Osteocyte (in vitro differentiated cells): ENCODE measurements at regions not wholly inside any gene's neighbourhood (a gene's known extent, or its start where the extent isn't known, plus 50 kb on each side); places are given as distances from the start of the nearest gene placed in this dataset.

Experiments
- DNase-seq: peaks from one replicate; pipeline ENCODE4 v3.0.0; 2021; ENCODE audit warnings: mixed read lengths; ENCODE audit not compliant: unreplicated experiment; ENCODE audit errors: extremely low spot score
- H3K27ac Mint-ChIP-seq: one replicate; pipeline ENCODE4 v1.8.0; 2021; ENCODE audit warnings: mild to moderate bottlenecking, mixed read lengths; ENCODE audit not compliant: unreplicated experiment
- H3K27me3 Mint-ChIP-seq: one replicate; pipeline ENCODE4 v1.8.0; 2021; ENCODE audit warnings: mixed read lengths; ENCODE audit not compliant: unreplicated experiment
- H3K36me3 Mint-ChIP-seq: one replicate; pipeline ENCODE4 v1.8.0; 2021; ENCODE audit warnings: mixed read lengths; ENCODE audit not compliant: unreplicated experiment
- H3K4me1 Mint-ChIP-seq: one replicate; pipeline ENCODE4 v1.8.0; 2021; ENCODE audit warnings: mixed read lengths; ENCODE audit not compliant: unreplicated experiment
- H3K4me3 Mint-ChIP-seq: one replicate; pipeline ENCODE4 v1.8.0; 2021; ENCODE audit warnings: mild to moderate bottlenecking, moderate library complexity, mixed read lengths; ENCODE audit not compliant: unreplicated experiment
- H3K9me3 Mint-ChIP-seq: one replicate; pipeline ENCODE4 v1.8.0; 2021; ENCODE audit warnings: mixed read lengths; ENCODE audit not compliant: unreplicated experiment
- CTCF ChIP-seq: fragments of 200-600 bp; sonication (generic); IDR thresholded peaks from 2 replicates; pipeline ENCODE4 v1.5.0; 2021; ENCODE audit warnings: antibody characterized with exemption, mild to moderate bottlenecking, moderate library complexity

GRCh38 chr18:71986351-71987050 lies 557.6 kb downstream of the CBLN2 start:
- peaks cover 20% of the 10 kb centered on the region for H3K9me3 Mint-ChIP-seq
- TF ChIP-seq CTCF, result no peak
- no peak for DNase-seq
- H3K36me3 Mint-ChIP-seq, result no peaks in the 10 kb centered on the region
- no peak overlapping the region for H3K4me3 Mint-ChIP-seq
- H3K27me3 Mint-ChIP-seq, result no peaks in the 10 kb centered on the region
- H3K27ac Mint-ChIP-seq, result no peak overlapping the region
- no peaks in the 10 kb centered on the region for H3K4me1 Mint-ChIP-seq

DNA sequence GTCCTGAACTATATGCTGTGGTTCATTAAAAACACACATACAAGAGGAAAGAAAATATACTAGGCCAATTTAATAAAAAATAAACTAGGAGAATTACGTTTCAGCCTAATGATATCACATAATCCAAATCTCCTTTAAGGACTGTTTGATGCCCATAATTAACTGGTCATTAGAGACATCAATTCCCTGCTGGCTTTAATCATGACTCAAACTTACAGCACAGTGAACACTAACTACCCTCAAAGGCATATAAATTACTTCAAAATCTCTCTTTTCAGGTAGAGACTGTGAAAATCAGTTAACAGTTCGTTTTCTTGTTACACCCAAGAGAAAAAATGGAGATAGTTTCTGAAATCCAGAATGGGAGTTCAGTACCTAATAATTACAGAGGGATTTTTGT lies 567.4 kb downstream of the CBLN2 start:
- no peaks in the 10 kb centered on the region for H3K36me3 Mint-ChIP-seq

GRCh38 chr18:71966791-71967190 lies 577.4 kb downstream of the CBLN2 start:
- Mint-ChIP-seq H3K27ac (no peak overlapping the region), H3K27me3 (no peaks in the 10 kb centered on the region), H3K4me3 (no peak overlapping the region), H3K9me3 (peaks cover 28% of the 10 kb centered on the region), H3K36me3 (no peaks in the 10 kb centered on the region), H3K4me1 (no peaks in the 10 kb centered on the region)
- DNase-seq, result no peak
- no peak for TF ChIP-seq CTCF

More for the DNA sequence above, 567.4 kb downstream of the CBLN2 start:
- H3K4me3 Mint-ChIP-seq, result no peak overlapping the region
- DNase-seq, result no peak
- no peak overlapping the region for H3K27ac Mint-ChIP-seq
- no peaks in the 10 kb centered on the region for H3K27me3 Mint-ChIP-seq
- peaks cover 5% of the 10 kb centered on the region for H3K9me3 Mint-ChIP-seq
- H3K4me1 Mint-ChIP-seq, result no peaks in the 10 kb centered on the region
- TF ChIP-seq CTCF, result no peak

- H3K9me3 Mint-ChIP-seq, result peaks cover 17% of the 10 kb centered on the region
- H3K27me3 Mint-ChIP-seq, result no peaks in the 10 kb centered on the region
- no peaks in the 10 kb centered on the region for H3K4me1 Mint-ChIP-seq
- no peak overlapping the region for H3K4me3 Mint-ChIP-seq
- H3K36me3 Mint-ChIP-seq, result no peaks in the 10 kb centered on the region
- no peak overlapping the region for H3K27ac Mint-ChIP-seq
- no peak for TF ChIP-seq CTCF
- no peak for DNase-seq
Measured at GRCh38 chr18:71958605-71959004, 585.5 kb downstream of the CBLN2 start.

- H3K4me1 Mint-ChIP-seq, result no peaks in the 10 kb centered on the region
- no peak overlapping the region for H3K27ac Mint-ChIP-seq
- H3K36me3 Mint-ChIP-seq, result no peaks in the 10 kb centered on the region
- H3K9me3 Mint-ChIP-seq, result peaks cover 5% of the 10 kb centered on the region
- DNase-seq, result no peak
- H3K27me3 Mint-ChIP-seq, result no peaks in the 10 kb centered on the region
- no peak for TF ChIP-seq CTCF
- no peak overlapping the region for H3K4me3 Mint-ChIP-seq
Measured at GRCh38 chr18:71951001-71951400, 593.1 kb downstream of the CBLN2 start.
